ENCODE measurements at regions not wholly inside any gene's neighbourhood (a gene's known extent, or its start where the extent isn't known, plus 50 kb on each side); places are given as distances from the start of the nearest gene placed in this dataset.

- no peak for DNase-seq (ENCODE audit: low read depth)
Observed at GRCh38 chr6:87851674-87852299, 149.8 kb upstream of the AKIRIN2 start.

DNA sequence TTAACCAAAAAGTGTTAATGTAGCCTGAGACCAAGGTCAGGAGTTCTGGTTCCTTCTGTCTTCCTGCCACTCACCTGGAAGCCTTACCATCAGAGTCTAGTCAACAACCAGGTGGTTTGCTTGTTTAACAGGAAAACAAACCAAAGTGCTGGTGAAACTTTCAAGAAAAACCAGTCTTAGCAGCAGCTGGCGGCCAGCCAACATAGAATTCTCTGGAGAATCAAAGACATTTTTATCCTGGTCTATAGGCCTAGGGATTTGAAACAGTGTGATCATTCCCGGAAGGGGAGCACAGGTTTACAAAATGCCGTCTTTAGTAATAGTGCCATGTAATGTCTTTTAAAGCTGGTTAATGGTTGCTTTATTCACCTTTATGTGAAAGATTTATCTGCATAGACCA lies 146.6 kb upstream of the AKIRIN2 start:
- no peak for DNase-seq (ENCODE audit: low read depth)

DNA sequence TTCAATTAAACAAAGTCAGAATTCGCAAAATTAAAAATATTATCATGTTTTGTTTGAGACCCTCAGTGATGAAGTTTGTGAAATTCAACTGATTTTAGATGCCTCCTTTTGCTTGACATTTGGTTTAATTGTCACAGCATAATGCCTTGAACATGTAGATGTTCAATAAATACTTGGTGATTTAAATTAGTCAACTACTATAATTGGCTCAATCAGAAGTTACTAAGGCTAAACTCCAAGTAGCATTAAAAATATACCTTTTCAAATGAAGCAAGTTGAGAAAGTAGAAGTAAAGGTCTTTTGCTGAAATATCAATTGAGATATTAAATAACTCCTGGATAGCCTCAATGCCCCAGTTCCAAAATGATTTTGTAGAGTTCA lies 145.8 kb upstream of the AKIRIN2 start:
- no peak for DNase-seq (ENCODE audit: low read depth)

DNA sequence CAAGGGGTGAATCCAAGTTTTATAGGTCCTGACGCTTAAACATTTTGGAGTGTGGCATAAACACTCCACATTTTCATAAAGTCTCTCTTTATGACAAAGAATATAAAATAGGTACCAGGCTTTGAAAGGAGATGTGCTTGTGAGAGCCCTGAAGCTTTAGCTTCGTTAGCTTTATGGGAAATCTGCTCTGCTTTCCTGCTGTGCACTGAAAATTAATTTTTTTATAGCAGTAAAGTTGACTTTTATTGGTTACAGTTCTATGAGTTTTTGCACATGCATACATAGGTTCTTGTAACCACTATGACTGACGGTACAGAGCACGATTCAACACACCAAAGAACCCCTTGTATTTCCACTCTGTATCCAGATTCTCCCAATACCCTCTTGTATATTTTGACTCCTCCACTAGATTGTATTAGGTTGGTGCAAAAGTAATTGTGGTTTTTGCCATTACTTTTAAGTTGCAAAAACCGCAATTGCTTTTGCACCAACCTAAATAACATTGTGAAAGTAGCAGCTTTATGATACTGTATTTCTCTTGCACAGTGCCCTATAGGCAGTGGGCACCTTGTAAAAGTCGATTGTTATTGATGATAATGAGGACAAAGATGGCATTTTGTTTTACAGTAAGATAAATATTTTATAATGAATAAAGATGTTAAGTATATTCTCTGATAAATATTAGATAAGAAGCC lies 145.2 kb upstream of the AKIRIN2 start:
- no peak for DNase-seq (ENCODE audit: low read depth)

DNA sequence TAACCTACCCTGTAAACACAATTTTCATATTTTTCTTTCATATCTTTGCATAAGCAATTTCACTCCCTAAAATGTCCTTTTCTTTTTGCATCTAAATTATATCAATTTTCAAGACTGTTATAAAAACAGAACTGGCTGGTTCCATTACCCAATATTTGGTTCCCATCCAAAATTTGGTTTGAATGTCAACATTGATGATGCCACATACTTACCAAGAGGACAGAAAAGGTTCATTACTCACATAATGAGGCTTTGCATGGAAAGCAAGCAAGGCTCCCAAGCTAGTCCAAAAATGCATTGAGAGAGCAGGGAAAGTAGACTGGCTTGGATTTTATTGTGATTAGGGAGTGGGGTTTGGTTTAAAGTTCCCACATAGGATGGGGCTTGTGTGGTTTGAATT lies 144.4 kb upstream of the AKIRIN2 start:
- DNase-seq (ENCODE audit: low read depth): no peak

GRCh38 chr6:87840324-87840723 lies 138.3 kb upstream of the AKIRIN2 start:
- DNase-seq (ENCODE audit: low read depth): no peak

- DNase-seq (ENCODE audit: low read depth): no peak
Observed at GRCh38 chr6:87837876-87838275, 135.8 kb upstream of the AKIRIN2 start.

GRCh38 chr6:87837444-87837843 lies 135.4 kb upstream of the AKIRIN2 start:
- DNase-seq (ENCODE audit: low read depth): no peak

DNA sequence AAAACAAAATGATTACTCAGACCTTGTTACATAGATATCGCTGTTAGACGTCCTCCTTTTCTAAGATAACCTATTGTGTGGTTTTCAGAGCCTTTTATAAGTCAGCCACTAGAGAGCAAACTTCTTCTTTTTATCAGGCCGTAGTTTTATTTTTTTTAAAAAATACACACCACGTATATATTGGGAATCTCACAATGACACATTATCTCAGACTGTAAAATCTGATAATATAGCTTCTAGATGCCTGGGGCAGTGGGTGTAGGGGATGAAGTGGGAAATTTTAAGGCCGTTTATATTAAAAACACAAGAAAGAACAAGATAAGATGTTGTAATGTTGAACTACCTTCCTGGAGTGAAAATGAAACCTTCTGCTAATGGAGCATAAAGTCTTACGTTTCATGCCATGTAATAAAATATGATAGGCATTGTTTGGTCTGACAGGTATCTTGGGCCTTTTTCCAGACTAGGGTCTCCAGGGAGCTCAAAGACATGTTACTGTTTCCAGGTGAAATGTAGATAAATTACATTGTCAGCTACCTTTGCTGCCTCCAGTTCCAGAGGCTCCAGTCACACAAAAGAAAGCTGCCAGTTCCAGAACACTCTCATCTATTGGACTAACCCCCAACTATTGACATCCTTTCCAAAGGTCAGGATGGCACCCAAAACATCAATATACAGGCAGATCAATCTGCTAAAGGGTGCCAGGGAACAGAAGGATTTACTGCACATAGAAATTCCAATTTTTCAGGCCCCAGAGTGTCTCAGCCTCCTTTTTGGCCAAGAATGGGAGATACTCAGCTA lies 130.2 kb upstream of the AKIRIN2 start:
- no peak for DNase-seq (ENCODE audit: low read depth)

DNA sequence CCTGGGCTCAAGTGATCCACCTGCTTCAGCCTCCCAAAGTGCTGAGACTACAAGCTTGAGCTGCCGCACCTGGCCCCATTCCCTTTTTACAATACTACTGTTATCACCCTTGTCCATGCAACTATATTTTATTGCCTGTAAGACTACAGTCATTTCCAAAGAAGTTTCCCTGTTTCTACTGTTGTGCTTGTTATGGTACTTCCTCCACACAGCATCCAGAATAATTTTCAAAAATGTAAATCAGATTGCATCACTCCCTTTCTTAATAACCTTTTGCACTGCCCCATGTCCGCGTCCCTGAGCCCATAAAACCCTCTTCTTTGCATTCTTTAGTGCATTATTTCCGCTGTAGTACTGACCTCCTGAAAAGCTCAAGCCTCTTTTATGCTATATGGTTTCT lies 128.9 kb upstream of the AKIRIN2 start:
- no peak for DNase-seq (ENCODE audit: low read depth)

GRCh38 chr6:87829622-87830121 lies 127.6 kb upstream of the AKIRIN2 start:
- no peak for DNase-seq (ENCODE audit: low read depth)

- DNase-seq (ENCODE audit: low read depth): no peak
Observed at GRCh38 chr6:87828044-87828443, 126.0 kb upstream of the AKIRIN2 start.

GRCh38 chr6:87827346-87827745 lies 125.3 kb upstream of the AKIRIN2 start:
- DNase-seq (ENCODE audit: low read depth): no peak

DNA sequence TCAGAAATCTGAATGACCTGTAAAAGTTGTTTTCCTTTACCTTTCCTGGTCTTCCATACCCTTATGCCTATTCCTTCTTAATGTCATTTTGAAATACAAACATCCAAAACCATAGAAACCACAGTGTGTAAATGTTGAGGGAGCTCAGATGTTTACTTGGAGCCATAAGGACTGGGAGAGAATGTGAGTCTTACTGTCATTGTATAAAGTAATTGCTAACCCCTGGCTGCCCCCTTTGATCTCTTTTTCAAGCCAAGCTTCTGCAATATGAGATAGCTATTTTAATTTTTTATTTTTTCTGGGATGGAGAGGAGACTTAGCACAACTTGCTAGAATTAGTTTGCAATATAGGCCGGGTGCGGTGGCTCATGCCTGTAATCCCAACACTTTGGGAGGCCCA lies 124.4 kb upstream of the AKIRIN2 start:
- no peak for DNase-seq (ENCODE audit: low read depth)

GRCh38 chr6:87825821-87826221 lies 123.8 kb upstream of the AKIRIN2 start:
- DNase-seq (ENCODE audit: low read depth): no peak

- DNase-seq (ENCODE audit: low read depth): no peak
Observed at GRCh38 chr6:87824958-87825491, 123.0 kb upstream of the AKIRIN2 start.

- no peak for DNase-seq (ENCODE audit: low read depth)
Observed at GRCh38 chr6:87822011-87822410, 120.0 kb upstream of the AKIRIN2 start.

- no peak for DNase-seq (ENCODE audit: low read depth)
Observed at GRCh38 chr6:87820343-87820984, 118.4 kb upstream of the AKIRIN2 start.

GRCh38 chr6:87817183-87817582 lies 115.2 kb upstream of the AKIRIN2 start:
- DNase-seq (ENCODE audit: low read depth): no peak

DNA sequence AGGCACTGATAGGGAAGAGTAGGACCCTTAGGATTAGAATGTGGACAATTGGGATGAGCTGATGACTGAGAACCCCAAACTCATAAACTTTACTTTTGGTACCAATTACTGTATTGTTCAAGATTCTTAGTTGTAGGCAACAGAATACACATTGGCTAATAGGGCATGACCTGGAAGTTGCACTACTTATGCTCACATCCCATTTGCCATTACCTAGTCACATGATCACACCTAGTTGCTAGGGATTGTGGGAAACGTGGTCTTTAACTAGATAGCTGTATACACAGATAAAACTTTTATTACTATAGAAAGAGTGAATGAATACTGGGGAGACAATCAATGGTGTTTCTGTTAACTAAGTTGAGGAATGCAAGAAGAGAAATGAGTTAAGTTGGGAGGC lies 113.4 kb upstream of the AKIRIN2 start:
- DNase-seq (ENCODE audit: low read depth): no peak

- DNase-seq (ENCODE audit: low read depth): no peak
Observed at GRCh38 chr6:87808005-87808757, 106.1 kb upstream of the AKIRIN2 start.

GRCh38 chr6:87807475-87807874 lies 105.4 kb upstream of the AKIRIN2 start:
- DNase-seq (ENCODE audit: low read depth): no peak

Data from CMK (cell line).